Transverse colon (tissue), 4 donors: ENCODE measurements at regions not wholly inside any gene's neighbourhood (a gene's known extent, or its start where the extent isn't known, plus 50 kb on each side); places are given as distances from the start of the nearest gene placed in this dataset.

Source experiments
- DNase-seq: peaks from one replicate; pipeline ENCODE4 v3.0.0-alpha.2; 2019
- H3K27ac ChIP-seq, 4 donors: fragments of 200-600 bp; sonication (generic); 2 replicates each; pipeline ENCODE4 v1.5.1; 2016 to 2018; ENCODE audit warnings: inconsistent platforms in 4 of 4
- H3K27me3 ChIP-seq: fragments of 200-600 bp; sonication (generic); 2 replicates; pipeline ENCODE4 v1.5.1; 2017; ENCODE audit warnings: inconsistent platforms
- H3K36me3 ChIP-seq, 4 donors: fragments of 200-600 bp; sonication (generic); 2 replicates each; pipeline ENCODE4 v1.5.1; 2017 to 2019; ENCODE audit warnings: inconsistent platforms in 4 of 4
- H3K4me1 ChIP-seq, 4 donors: fragments of 200-600 bp; sonication (generic); 2 replicates each; pipeline ENCODE4 v1.5.1; 2017 to 2020; ENCODE audit warnings: inconsistent platforms in 4 of 4
- H3K4me3 ChIP-seq, 4 donors: fragments of 200-600 bp; sonication (generic); 1 replicate in 1 of 4; 2 replicates in 3 of 4; pipeline versions ENCODE4 v1.5.1 to v1.6.1; 2017 to 2019; ENCODE audit warnings: inconsistent platforms in 4 of 4
- H3K9me3 ChIP-seq, 2 donors: fragments of 200-600 bp; sonication (generic); 2 replicates each; pipeline ENCODE4 v1.5.1; 2017 to 2019; ENCODE audit warnings: inconsistent platforms in 2 of 2
- CTCF ChIP-seq, 5 experiments: fragments of 200-600 bp in 3 of 5; fragments of 450-650 bp in 2 of 5; sonication (generic) in 3 of 5; IDR thresholded peaks; 1 replicate in 2 of 5; 2 replicates in 3 of 5; pipeline ENCODE4 v1.5.1; 2016 to 2017; ENCODE audit warnings: antibody characterized with exemption in 5 of 5, inconsistent platforms in 3 of 5, mild to moderate bottlenecking in 2 of 5, moderate library complexity in 1 of 5
- EP300 ChIP-seq: sonication (generic); formaldehyde crosslinking; IDR thresholded peaks from one replicate; pipeline ENCODE4 v1.6.1; 2017; ENCODE audit warnings: antibody characterized with exemption, low read depth
- POLR2A ChIP-seq: fragments of 450-650 bp; IDR thresholded peaks from one replicate; pipeline ENCODE4 v1.6.1; 2016; ENCODE audit warnings: antibody characterized with exemption, mild to moderate bottlenecking, moderate library complexity
- POLR2AphosphoS5 ChIP-seq, 3 donors: sonication (generic); formaldehyde crosslinking; IDR thresholded peaks; one replicate each; pipeline ENCODE4 v1.6.1; 2016; ENCODE audit warnings: antibody characterized with exemption in 3 of 3
- WGBS, 2 donors: methylation state at CpG; one replicate each; pipeline ENCODE4 v1.1.5; 2018; ENCODE audit warnings: low coverage in 1 of 2; 5-methylcytosine and 5-hydroxymethylcytosine counted together
- in situ Hi-C, 4 donors: fragments of 200-750 bp; cut with MboI; loops; one replicate each; pipeline versions ENCODE4 v1.15.0 to v1.15.1; 2017; ENCODE audit warnings: low sequenced_read_pairs in 3 of 4, low pct_ligation_motif_present in 1 of 4, low pct_unique_long_range_greater_than_20kb in 1 of 4
- intact Hi-C: fragments of 100-400 bp; cut with DNase I; formaldehyde crosslinking; loops from one replicate; pipeline ENCODE4 v1.15.1; 2023; ENCODE audit warnings: low total_unique reads

- H3K27me3 ChIP-seq = no peaks in the 10 kb centered on the region
- WGBS, 2 donors = 66 to 93% methylated on average over 3 to 5 of the region's 5 CpGs
- in situ Hi-C loops = loop anchor here in 1 of 4 donors (25.0 kb wide), 1 partner anchor 1474 kb away; no protein-coding TSS in a partner anchor
- no peaks in the 10 kb centered on the region for H3K4me1 ChIP-seq
- TF ChIP-seq POLR2A (no peak), EP300 (no peak), CTCF (IDR thresholded peaks at IDR 0.05) (no peak), POLR2AphosphoS5 (IDR thresholded peaks at IDR 0.05) (no peak)
- H3K9me3 ChIP-seq = no peaks in the 10 kb centered on the region
- no peak overlapping the region for H3K27ac ChIP-seq
- no peak for DNase-seq
- H3K4me3 ChIP-seq = no peak overlapping the region
- H3K36me3 ChIP-seq = no peaks in the 10 kb centered on the region
- intact Hi-C loops = no loop called here
Measured at GRCh38 chr13:73738626-73739025, 395.6 kb downstream of the KLF12 start.

GRCh38 chr13:73737214-73737613 lies 397.0 kb downstream of the KLF12 start:
- intact Hi-C loops = no loop called here

GRCh38 chr13:73733706-73734105 lies 400.5 kb downstream of the KLF12 start:
- intact Hi-C loops (no loop called here), in situ Hi-C loops (loop anchor here in 1 of 4 donors (25.0 kb wide), 1 partner anchor 1479 kb away; no protein-coding TSS in a partner anchor)
- TF ChIP-seq POLR2AphosphoS5 (IDR thresholded peaks at IDR 0.05) (no peak), POLR2A (no peak), CTCF (IDR thresholded peaks at IDR 0.05) (no peak), EP300 (no peak)
- H3K4me3 ChIP-seq = no peak overlapping the region
- WGBS, 2 donors = 92 to 94% methylated on average over 3 to 4 of the region's 4 CpGs
- H3K4me1 ChIP-seq = no peaks in the 10 kb centered on the region
- no peak for DNase-seq
- no peaks in the 10 kb centered on the region for H3K36me3 ChIP-seq
- no peak overlapping the region for H3K27ac ChIP-seq
- H3K27me3 ChIP-seq = no peaks in the 10 kb centered on the region
- no peaks in the 10 kb centered on the region for H3K9me3 ChIP-seq

More at GRCh38 chr13:73737214-73737613, 397.0 kb downstream of the KLF12 start:
- Histone ChIP-seq H3K27me3 (no peaks in the 10 kb centered on the region), H3K4me1 (no peaks in the 10 kb centered on the region), H3K4me3 (no peak overlapping the region), H3K27ac (no peak overlapping the region), H3K9me3 (no peaks in the 10 kb centered on the region), H3K36me3 (no peaks in the 10 kb centered on the region)
- in situ Hi-C loops = loop anchor here in 1 of 4 donors (25.0 kb wide), 1 partner anchor 1475 kb away; no protein-coding TSS in a partner anchor
- TF ChIP-seq CTCF (IDR thresholded peaks at IDR 0.05) (no peak), EP300 (no peak), POLR2AphosphoS5 (IDR thresholded peaks at IDR 0.05) (no peak), POLR2A (no peak)
- WGBS, 2 donors = 75 to 87% methylated on average over 2 of the region's 2 CpGs
- no peak for DNase-seq

- no peak overlapping the region for H3K4me3 ChIP-seq
- in situ Hi-C loops = loop anchor here in 1 of 4 donors (25.0 kb wide), 1 partner anchor 1480 kb away; no protein-coding TSS in a partner anchor
- no peaks in the 10 kb centered on the region for H3K4me1 ChIP-seq
- no peak for DNase-seq
- intact Hi-C loops = no loop called here
- H3K27ac ChIP-seq = no peak overlapping the region
- WGBS, 2 donors = 91 to 96% methylated on average over 2 of the region's 2 CpGs
- TF ChIP-seq EP300 = no peak
- TF ChIP-seq CTCF (IDR thresholded peaks at IDR 0.05) = no peak
- no peak for TF ChIP-seq POLR2A
- no peak for TF ChIP-seq POLR2AphosphoS5 (IDR thresholded peaks at IDR 0.05)
- no peaks in the 10 kb centered on the region for H3K9me3 ChIP-seq
- H3K27me3 ChIP-seq = no peaks in the 10 kb centered on the region
- H3K36me3 ChIP-seq = no peaks in the 10 kb centered on the region
Measured at GRCh38 chr13:73732350-73732749, 401.9 kb downstream of the KLF12 start.
